DMS153 treated with DMSO at 0.1 percent for 48 hours (cell line): ENCODE measurements at regions not wholly inside any gene's neighbourhood (a gene's known extent, or its start where the extent isn't known, plus 50 kb on each side); places are given as distances from the start of the nearest gene placed in this dataset.

ENCODE experiments used
- DNase-seq: peaks from one replicate; lab custom pipeline; 2025; ENCODE audit not compliant: unreplicated experiment; lab: John Stamatoyannopoulos, UW

GRCh38 chr2:2809771-2810170 is 478.7 kb upstream of the MYT1L start:
- DNase-seq = no peak

- no peak for DNase-seq
These were observed 477.5 kb upstream of the MYT1L start for GRCh38 chr2:2808551-2809058.

GRCh38 chr2:2806711-2807110 is 475.6 kb upstream of the MYT1L start:
- no peak for DNase-seq

GRCh38 chr2:2805263-2805662 is 474.2 kb upstream of the MYT1L start:
- DNase-seq = no peak

GRCh38 chr2:2804528-2804927 is 473.5 kb upstream of the MYT1L start:
- no peak for DNase-seq

GRCh38 chr2:2801458-2801857 is 470.4 kb upstream of the MYT1L start:
- no peak for DNase-seq

- no peak for DNase-seq
These were observed 469.6 kb upstream of the MYT1L start for GRCh38 chr2:2800697-2801096.

- no peak for DNase-seq
These were observed 468.9 kb upstream of the MYT1L start for GRCh38 chr2:2800001-2800400.

GRCh38 chr2:2799151-2799697 is 468.1 kb upstream of the MYT1L start:
- DNase-seq = no peak

GRCh38 chr2:2798337-2798736 is 467.3 kb upstream of the MYT1L start:
- no peak for DNase-seq

- DNase-seq = no peak
These were observed 466.7 kb upstream of the MYT1L start for GRCh38 chr2:2797797-2798196.

GRCh38 chr2:2796207-2796606 is 465.1 kb upstream of the MYT1L start:
- no peak for DNase-seq

- no peak for DNase-seq
These were observed 464.5 kb upstream of the MYT1L start for GRCh38 chr2:2795438-2796091.

GRCh38 chr2:2793925-2794560 is 463.0 kb upstream of the MYT1L start:
- DNase-seq = no peak

GRCh38 chr2:2793514-2793913 is 462.4 kb upstream of the MYT1L start:
- DNase-seq = no peak

GRCh38 chr2:2791606-2792005 is 460.5 kb upstream of the MYT1L start:
- no peak for DNase-seq

GRCh38 chr2:2791031-2791430 is 460.0 kb upstream of the MYT1L start:
- no peak for DNase-seq

GRCh38 chr2:2788076-2788475 is 457.0 kb upstream of the MYT1L start:
- DNase-seq = peak; percentile 31

GRCh38 chr2:2787301-2787907 is 456.3 kb upstream of the MYT1L start:
- DNase-seq = peak; percentile 25

GRCh38 chr2:2782007-2782406 is 450.9 kb upstream of the MYT1L start:
- DNase-seq = no peak

- DNase-seq = no peak
These were observed 448.7 kb upstream of the MYT1L start for GRCh38 chr2:2779727-2780126.

GRCh38 chr2:2777876-2778275 is 446.8 kb upstream of the MYT1L start:
- no peak for DNase-seq
